Cardiac fibroblast (primary cell): ENCODE measurements at regions not wholly inside any gene's neighbourhood (a gene's known extent, or its start where the extent isn't known, plus 50 kb on each side); places are given as distances from the start of the nearest gene placed in this dataset.
A peak's percentile ranks its signal among the peaks of the same experiment; 100 is the strongest.

ENCODE experiments used
- DNase-seq, 2 donors: peaks; one replicate each; pipeline versions ENCODE4 v3.0.0 to v3.0.0-alpha.2; 2010; ENCODE audit warnings: low read depth in 2 of 2
- H3K4me3 ChIP-seq, 2 donors: replicated peaks in 1 of 2; 1 replicate in 1 of 2; 2 replicates in 1 of 2; pipeline ENCODE4 v1.5.1; 2011; ENCODE audit warnings: low read depth in 2 of 2, low read length in 2 of 2, mild to moderate bottlenecking in 2 of 2, moderate library complexity in 1 of 2
- CTCF ChIP-seq: IDR thresholded peaks from one replicate; pipeline ENCODE4 v1.5.1; 2011; ENCODE audit warnings: low read depth, mild to moderate bottlenecking, low read length, inconsistent platforms

DNA sequence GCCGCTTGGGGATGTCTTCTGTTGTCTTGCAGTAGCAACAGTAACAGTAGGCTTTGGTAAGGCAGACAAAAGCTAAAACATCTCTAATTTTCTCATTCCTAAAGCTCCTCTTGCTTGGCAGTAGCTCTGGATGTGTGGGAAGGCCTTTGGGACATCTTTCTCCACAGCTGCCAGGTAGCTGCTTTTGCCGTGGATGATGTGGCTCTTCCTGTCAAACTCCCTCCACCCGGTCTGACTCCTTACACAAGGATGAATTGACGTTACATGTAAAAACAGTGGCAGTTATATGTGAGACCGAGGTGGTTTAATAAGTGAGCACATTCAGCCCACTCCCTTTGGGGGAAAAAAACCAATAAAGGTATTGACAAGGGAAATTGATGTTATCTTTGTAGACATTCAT lies 309.1 kb downstream of the TUSC7 start:
- H3K4me3 ChIP-seq: no peak overlapping the region
- TF ChIP-seq CTCF: no peak
- no peak for DNase-seq

- peak; percentile 75 to 82 for DNase-seq
- peak; percentile 82 for TF ChIP-seq CTCF
- H3K4me3 ChIP-seq: no peak overlapping the region
Measured at GRCh38 chr3:117019082-117019713, 309.6 kb downstream of the TUSC7 start.

- no peak overlapping the region for H3K4me3 ChIP-seq
- no peak for TF ChIP-seq CTCF
- DNase-seq: no peak
Measured at GRCh38 chr3:117026401-117026800, 316.8 kb downstream of the TUSC7 start.

DNA sequence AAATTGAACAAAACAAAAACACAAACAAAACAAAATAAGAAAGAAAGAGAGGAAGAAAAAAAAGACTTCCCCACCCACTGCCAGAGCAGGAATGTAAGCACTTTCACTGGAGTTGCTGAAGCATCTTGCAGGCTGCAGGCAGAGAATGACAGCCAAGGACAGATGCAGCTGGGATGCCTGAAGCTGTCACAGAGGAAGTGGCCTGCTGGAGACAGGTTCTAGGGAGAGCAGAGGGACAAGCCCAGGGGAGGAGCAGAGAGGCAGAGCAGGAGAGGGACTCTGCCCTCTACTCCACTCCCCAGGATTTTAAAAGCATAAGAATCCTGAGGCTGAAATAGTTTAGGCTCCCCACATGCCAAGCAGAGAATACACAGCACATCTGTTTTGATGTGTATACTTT lies 326.2 kb downstream of the TUSC7 start:
- H3K4me3 ChIP-seq: no peak overlapping the region
- TF ChIP-seq CTCF: no peak
- peak; percentile 10 to 26 for DNase-seq

- H3K4me3 ChIP-seq: no peak overlapping the region
- no peak for TF ChIP-seq CTCF
- peak; percentile 79 to 95 for DNase-seq
Measured at GRCh38 chr3:117036259-117036799, 326.8 kb downstream of the TUSC7 start.

DNA sequence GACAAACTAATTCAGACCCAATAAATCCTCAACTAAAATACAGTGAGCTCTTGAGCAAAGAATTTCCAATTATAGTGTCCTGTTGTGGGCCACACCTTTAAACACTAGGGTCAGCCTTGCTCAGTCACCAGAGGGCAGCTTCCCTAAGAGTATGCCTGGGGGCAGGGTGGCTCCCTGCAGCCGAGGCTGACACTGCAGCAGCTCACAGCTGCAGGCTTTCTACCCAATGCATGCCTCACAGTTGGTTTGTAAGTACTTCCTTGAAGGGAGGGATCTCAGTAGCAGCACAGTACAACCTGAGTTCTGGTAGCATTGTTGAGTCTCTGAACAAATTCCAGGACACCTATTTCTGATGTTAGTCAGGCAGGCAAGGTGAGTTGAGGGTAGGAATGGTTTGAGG lies 335.6 kb downstream of the TUSC7 start:
- H3K4me3 ChIP-seq: no peak overlapping the region
- DNase-seq: no peak
- TF ChIP-seq CTCF: no peak
